K562 (cell line): ENCODE measurements at regions not wholly inside any gene's neighbourhood (a gene's known extent, or its start where the extent isn't known, plus 50 kb on each side); places are given as distances from the start of the nearest gene placed in this dataset.

Source experiments
- L3MBTL2 ChIP-seq: fragments of 450-650 bp; IDR thresholded peaks from 2 replicates; pipeline ENCODE4 v1.6.1; 2016; ENCODE audit warnings: mild to moderate bottlenecking, moderate library complexity
- TF ChIP-seq, protein P1 (sequence below), 3 experiments: fragments of 200-800 bp in 1 of 3; sonication (Bioruptor generic) in 1 of 3; sonication (generic) in 1 of 3; formaldehyde crosslinking in 1 of 3; IDR thresholded peaks; 2 replicates each; pipeline versions ENCODE4 v1.6.1 to v1.8.0; 2016 to 2022; ENCODE audit warnings: mild to moderate bottlenecking in 2 of 3, missing compliant biosample characterization in 2 of 3, missing genetic modification characterization in 2 of 3, missing genetic modification reagents in 1 of 3
- TF ChIP-seq, protein P2 (sequence below), 3 experiments: IDR thresholded peaks in 2 of 3; conservative IDR thresholded peaks in 1 of 3; 2 replicates each; pipeline ENCODE4 v1.5.1; 2011 to 2012; ENCODE audit warnings: low read length in 3 of 3, mild to moderate bottlenecking in 3 of 3, control low read depth in 2 of 3, improper control_type of control experiment in 1 of 3, inconsistent platforms in 1 of 3, low read depth in 1 of 3, mixed read lengths in 1 of 3, moderate library complexity in 1 of 3; ENCODE audit not compliant: insufficient read depth in 2 of 3

DNA sequence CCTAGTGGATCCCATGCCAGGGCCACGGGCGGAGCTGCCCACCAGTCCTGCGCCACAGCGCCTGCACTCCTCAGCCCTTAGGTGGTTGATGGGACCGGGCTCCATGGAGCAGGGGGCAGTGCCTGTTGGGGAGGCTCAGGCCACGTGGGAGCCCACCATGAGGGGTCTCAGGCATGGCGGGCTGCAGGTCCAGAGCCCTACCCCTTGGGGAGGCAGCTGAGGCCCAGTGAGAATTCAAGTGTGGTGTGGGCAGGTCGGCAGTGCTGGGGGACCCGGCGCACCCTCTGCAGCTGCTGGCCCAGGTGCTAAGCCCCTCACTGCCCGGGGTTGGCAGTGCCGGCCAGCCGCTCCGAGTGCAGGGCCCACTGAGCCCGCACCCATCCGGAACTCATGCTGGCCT lies 139.8 kb upstream of the LYZL2 start:
- TF ChIP-seq, protein P1, sequence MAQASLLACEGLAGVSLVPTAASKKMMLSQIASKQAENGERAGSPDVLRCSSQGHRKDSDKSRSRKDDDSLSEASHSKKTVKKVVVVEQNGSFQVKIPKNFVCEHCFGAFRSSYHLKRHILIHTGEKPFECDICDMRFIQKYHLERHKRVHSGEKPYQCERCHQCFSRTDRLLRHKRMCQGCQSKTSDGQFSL (CRISPR knock-in tag; IDR thresholded peaks at IDR 0.05), result no peak
- TF ChIP-seq, protein P1 (tag; IDR thresholded peaks at IDR 0.05), result no peak
- TF ChIP-seq, protein P2, sequence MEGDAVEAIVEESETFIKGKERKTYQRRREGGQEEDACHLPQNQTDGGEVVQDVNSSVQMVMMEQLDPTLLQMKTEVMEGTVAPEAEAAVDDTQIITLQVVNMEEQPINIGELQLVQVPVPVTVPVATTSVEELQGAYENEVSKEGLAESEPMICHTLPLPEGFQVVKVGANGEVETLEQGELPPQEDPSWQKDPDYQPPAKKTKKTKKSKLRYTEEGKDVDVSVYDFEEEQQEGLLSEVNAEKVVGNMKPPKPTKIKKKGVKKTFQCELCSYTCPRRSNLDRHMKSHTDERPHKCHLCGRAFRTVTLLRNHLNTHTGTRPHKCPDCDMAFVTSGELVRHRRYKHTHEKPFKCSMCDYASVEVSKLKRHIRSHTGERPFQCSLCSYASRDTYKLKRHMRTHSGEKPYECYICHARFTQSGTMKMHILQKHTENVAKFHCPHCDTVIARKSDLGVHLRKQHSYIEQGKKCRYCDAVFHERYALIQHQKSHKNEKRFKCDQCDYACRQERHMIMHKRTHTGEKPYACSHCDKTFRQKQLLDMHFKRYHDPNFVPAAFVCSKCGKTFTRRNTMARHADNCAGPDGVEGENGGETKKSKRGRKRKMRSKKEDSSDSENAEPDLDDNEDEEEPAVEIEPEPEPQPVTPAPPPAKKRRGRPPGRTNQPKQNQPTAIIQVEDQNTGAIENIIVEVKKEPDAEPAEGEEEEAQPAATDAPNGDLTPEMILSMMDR (IDR thresholded peaks at IDR 0.05 in 2 of 3, conservative IDR thresholded peaks at IDR 0.05 in 1 of 3; ENCODE audit: insufficient read depth in 2 of 3, low read depth in 1 of 3, low read length in 3 of 3), result no peak
- no peak for TF ChIP-seq L3MBTL2
